GM12878 (cell line): ENCODE measurements at regions not wholly inside any gene's neighbourhood (a gene's known extent, or its start where the extent isn't known, plus 50 kb on each side); places are given as distances from the start of the nearest gene placed in this dataset.

Experiments used
- ATAC-seq: fragments of 200-7000 bp; cut with Tn5 transposase; 3 replicates; pipeline ENCODE4 v1.9.1; 2020; ENCODE audit warnings: mild to moderate bottlenecking, moderate library complexity
- BruUV-seq: library from RNA; stranded (reverse); fragments of 400-500 nt; replicated peaks from 2 replicates; lab custom pipeline; 2021; lab: Mats Ljungman, UMichigan
- CTCF ChIA-PET: fragments of 300-600 bp; sonication (Branson Sonifier 250); formaldehyde crosslinking; extraction: SDS; loops from one replicate; lab custom pipeline; 2021; ENCODE audit warnings: inconsistent platforms; lab: Yijun Ruan, JAX
- POLR2A ChIA-PET: fragments of 350-600 bp; formaldehyde crosslinking; extraction: SDS; loops from one replicate; lab custom pipeline; 2021; ENCODE audit warnings: inconsistent platforms; lab: Charles Lee
- RAD21 ChIA-PET: fragments of 300-600 bp; sonication (Branson Sonifier 250); formaldehyde crosslinking; loops from one replicate; lab custom pipeline; 2023; ENCODE audit warnings: antibody characterized with exemption; ENCODE audit not compliant: unreplicated experiment; lab: Charles Lee
- SMC1A ChIA-PET: fragments of 300-600 bp; sonication (Branson Sonifier 250); formaldehyde crosslinking; loops from one replicate; lab custom pipeline; 2023; ENCODE audit not compliant: unreplicated experiment, uncharacterized antibody; lab: Charles Lee
- DNase-seq: peaks from one replicate; pipeline ENCODE4 v3.0.0-alpha.2; 2011; ENCODE audit warnings: low read depth, low spot score
- FAIRE-seq: peaks from 3 replicates; lab custom pipeline; 2011; peaks lifted over from hg19 to GRCh38; lab: Jason Lieb, UNC
- H2AFZ ChIP-seq: 2 replicates; pipeline ENCODE4 v1.6.0; 2011; ENCODE audit warnings: low read depth, low read length, control low read depth; ENCODE audit not compliant: control insufficient read depth
- H3K27ac ChIP-seq: 2 replicates; pipeline ENCODE4 v1.5.1; 2011; ENCODE audit warnings: control low read depth; ENCODE audit not compliant: control insufficient read depth, insufficient read depth
- H3K27me3 ChIP-seq, 2 experiments: replicated peaks in 1 of 2; 2 replicates each; pipeline versions ENCODE4 v1.6.0 to v1.6.1; 2011; ENCODE audit warnings: low read length in 1 of 2; ENCODE audit not compliant: control insufficient read depth in 2 of 2, insufficient read depth in 2 of 2
- H3K36me3 ChIP-seq, 2 experiments: 2 replicates each; pipeline ENCODE4 v1.5.1; 2011; ENCODE audit warnings: low read length in 1 of 2; ENCODE audit not compliant: control insufficient read depth in 2 of 2, insufficient read depth in 2 of 2
- H3K4me1 ChIP-seq: 2 replicates; pipeline ENCODE4 v1.6.1; 2011; ENCODE audit warnings: mild to moderate bottlenecking, low read length, moderate library complexity, mixed read lengths; ENCODE audit not compliant: control insufficient read depth, insufficient read depth
- H3K4me2 ChIP-seq: 2 replicates; pipeline ENCODE4 v1.6.0; 2011; ENCODE audit warnings: control low read depth; ENCODE audit not compliant: control insufficient read depth, insufficient read depth
- H3K4me3 ChIP-seq: fragments of 200-600 bp; sonication (generic); 2 replicates; pipeline ENCODE4 v1.5.1; 2016
- H3K79me2 ChIP-seq: 2 replicates; pipeline ENCODE4 v1.6.0; 2011; ENCODE audit warnings: low read length; ENCODE audit not compliant: control insufficient read depth, insufficient read depth
- H3K9ac ChIP-seq: 2 replicates; pipeline ENCODE4 v1.8.0; 2011; ENCODE audit warnings: low read length, control low read depth, mixed read lengths; ENCODE audit not compliant: control insufficient read depth, insufficient read depth
- H3K9me3 ChIP-seq: replicated peaks from 3 replicates; pipeline ENCODE4 v1.5.1; 2011; ENCODE audit warnings: mild to moderate bottlenecking, low read length; ENCODE audit not compliant: control insufficient read depth, insufficient read depth
- H4K20me1 ChIP-seq: 2 replicates; pipeline ENCODE4 v1.6.0; 2011; ENCODE audit not compliant: control insufficient read depth, insufficient read depth
- BMI1 ChIP-seq: fragments of 450-650 bp; IDR thresholded peaks from 2 replicates; pipeline ENCODE4 v1.6.1; 2016; ENCODE audit warnings: mild to moderate bottlenecking, moderate library complexity, borderline replicate concordance
- CEBPB ChIP-seq, 2 experiments: fragments of 150-350 bp in 1 of 2; IDR thresholded peaks; 2 replicates each; pipeline ENCODE4 v1.6.1; 2012 to 2014; ENCODE audit warnings: low read depth in 2 of 2, low read length in 2 of 2, borderline replicate concordance in 1 of 2, inconsistent platforms in 1 of 2
- FOXM1 ChIP-seq: IDR thresholded peaks from 2 replicates; pipeline ENCODE4 v1.6.1; 2012; ENCODE audit warnings: low read depth, mild to moderate bottlenecking, inconsistent platforms, low read length, moderate library complexity
- HDAC6 ChIP-seq: fragments of 200-600 bp; sonication (generic); IDR thresholded peaks from one replicate; pipeline ENCODE4 v1.8.0; 2017; ENCODE audit warnings: antibody characterized with exemption; ENCODE audit not compliant: unreplicated experiment
- HDGF ChIP-seq: fragments of 450-650 bp; IDR thresholded peaks from 2 replicates; pipeline ENCODE4 v1.6.1; 2016; ENCODE audit warnings: antibody characterized with exemption
- KLF5 ChIP-seq: fragments of 450-650 bp; IDR thresholded peaks from 2 replicates; pipeline ENCODE4 v1.6.1; 2014; ENCODE audit warnings: mild to moderate bottlenecking; ENCODE audit not compliant: partially characterized antibody
- MXI1 ChIP-seq: fragments of 150-350 bp; IDR thresholded peaks from 2 replicates; pipeline ENCODE4 v1.6.1; 2011; ENCODE audit warnings: low read depth, mild to moderate bottlenecking, inconsistent platforms, low read length, improper control_type of control experiment
- POLR2A ChIP-seq: IDR thresholded peaks from 2 replicates; pipeline ENCODE4 v1.6.1; 2011; ENCODE audit warnings: low read depth, mild to moderate bottlenecking, low read length
- WGBS: methylation state at CpG from one replicate; pipeline ENCODE4 v1.1.6; 2016; ENCODE audit warnings: low lambda C conversion rate; ENCODE audit not compliant: insufficient replicate concordance, insufficient coverage; ENCODE audit errors: missing lambda C conversion rate; 5-methylcytosine and 5-hydroxymethylcytosine counted together
- in situ Hi-C: fragments of 300-500 bp; cut with MboI; formaldehyde crosslinking; loops from 9 replicates; pipeline ENCODE4 v1.14.3; 2018; ENCODE audit warnings: mixed read lengths
- intact Hi-C: fragments of 100-400 bp; cut with micrococcal nuclease; formaldehyde crosslinking; loops from one replicate; pipeline ENCODE4 v1.14.2; 2022; ENCODE audit not compliant: unreplicated experiment
- TF ChIP-seq, protein P1 (sequence below): fragments of 450-650 bp; IDR thresholded peaks from 2 replicates; pipeline ENCODE4 v1.6.1; 2016; ENCODE audit warnings: mild to moderate bottlenecking
- TF ChIP-seq, protein P2 (sequence below): IDR thresholded peaks from 2 replicates; pipeline ENCODE4 v1.6.1; 2012; ENCODE audit warnings: mild to moderate bottlenecking, low read depth, low read length

DNA sequence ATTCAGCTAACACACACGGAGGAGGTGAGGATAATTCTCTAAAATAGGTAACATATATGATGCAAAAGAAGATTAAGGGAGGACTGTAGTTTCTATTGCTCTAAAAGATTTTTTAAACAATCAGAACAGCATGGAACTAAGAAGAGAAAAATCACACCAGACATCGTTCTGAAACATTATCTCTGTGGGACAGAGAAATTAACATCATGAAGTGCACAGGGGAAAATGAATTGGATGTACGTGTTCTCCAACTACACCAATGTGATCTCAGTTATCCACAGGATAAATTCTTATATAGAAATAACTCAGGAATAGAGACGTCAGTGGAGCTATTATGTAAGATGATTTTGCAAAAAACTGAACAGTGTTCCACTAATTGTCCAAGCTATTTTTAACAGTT lies 614.1 kb upstream of the HS3ST1 start:
- WGBS: 18% methylated on average over 4 of the region's 4 CpGs
- no peak for DNase-seq
- RAD21 ChIA-PET: no interaction called here

More for the DNA sequence above, 614.1 kb upstream of the HS3ST1 start:
- H4K20me1 ChIP-seq: no peaks in the 10 kb centered on the region
- no peaks in the 10 kb centered on the region; the same call in 2 of the 3 replicates for H3K9me3 ChIP-seq
- no peaks in the 10 kb centered on the region for H3K36me3 ChIP-seq
- no peaks in the 10 kb centered on the region for H3K27me3 ChIP-seq
- no peak overlapping the region for H3K4me2 ChIP-seq
- no TSS peak for BruUV-seq
- no peaks in the 10 kb centered on the region for H3K4me1 ChIP-seq
- ATAC-seq (no peak), FAIRE-seq (no peak)
- H3K4me3 ChIP-seq: no peak overlapping the region
- H3K27ac ChIP-seq: no peak overlapping the region
- TF ChIP-seq MXI1 (no peak), FOXM1 (no peak), POLR2A (no peak), KLF5 (no peak), CEBPB (IDR thresholded peaks at IDR 0.05; ENCODE audit: borderline replicate concordance in 1 of 2, low read depth in 2 of 2, low read length in 2 of 2) (no peak), BMI1 (no peak), HDAC6 (no peak), HDGF (no peak)
- TF ChIP-seq, protein P1, sequence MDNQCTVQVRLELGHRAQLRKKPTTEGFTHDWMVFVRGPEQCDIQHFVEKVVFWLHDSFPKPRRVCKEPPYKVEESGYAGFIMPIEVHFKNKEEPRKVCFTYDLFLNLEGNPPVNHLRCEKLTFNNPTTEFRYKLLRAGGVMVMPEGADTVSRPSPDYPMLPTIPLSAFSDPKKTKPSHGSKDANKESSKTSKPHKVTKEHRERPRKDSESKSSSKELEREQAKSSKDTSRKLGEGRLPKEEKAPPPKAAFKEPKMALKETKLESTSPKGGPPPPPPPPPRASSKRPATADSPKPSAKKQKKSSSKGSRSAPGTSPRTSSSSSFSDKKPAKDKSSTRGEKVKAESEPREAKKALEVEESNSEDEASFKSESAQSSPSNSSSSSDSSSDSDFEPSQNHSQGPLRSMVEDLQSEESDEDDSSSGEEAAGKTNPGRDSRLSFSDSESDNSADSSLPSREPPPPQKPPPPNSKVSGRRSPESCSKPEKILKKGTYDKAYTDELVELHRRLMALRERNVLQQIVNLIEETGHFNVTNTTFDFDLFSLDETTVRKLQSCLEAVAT: no peak
- TF ChIP-seq, protein P2, sequence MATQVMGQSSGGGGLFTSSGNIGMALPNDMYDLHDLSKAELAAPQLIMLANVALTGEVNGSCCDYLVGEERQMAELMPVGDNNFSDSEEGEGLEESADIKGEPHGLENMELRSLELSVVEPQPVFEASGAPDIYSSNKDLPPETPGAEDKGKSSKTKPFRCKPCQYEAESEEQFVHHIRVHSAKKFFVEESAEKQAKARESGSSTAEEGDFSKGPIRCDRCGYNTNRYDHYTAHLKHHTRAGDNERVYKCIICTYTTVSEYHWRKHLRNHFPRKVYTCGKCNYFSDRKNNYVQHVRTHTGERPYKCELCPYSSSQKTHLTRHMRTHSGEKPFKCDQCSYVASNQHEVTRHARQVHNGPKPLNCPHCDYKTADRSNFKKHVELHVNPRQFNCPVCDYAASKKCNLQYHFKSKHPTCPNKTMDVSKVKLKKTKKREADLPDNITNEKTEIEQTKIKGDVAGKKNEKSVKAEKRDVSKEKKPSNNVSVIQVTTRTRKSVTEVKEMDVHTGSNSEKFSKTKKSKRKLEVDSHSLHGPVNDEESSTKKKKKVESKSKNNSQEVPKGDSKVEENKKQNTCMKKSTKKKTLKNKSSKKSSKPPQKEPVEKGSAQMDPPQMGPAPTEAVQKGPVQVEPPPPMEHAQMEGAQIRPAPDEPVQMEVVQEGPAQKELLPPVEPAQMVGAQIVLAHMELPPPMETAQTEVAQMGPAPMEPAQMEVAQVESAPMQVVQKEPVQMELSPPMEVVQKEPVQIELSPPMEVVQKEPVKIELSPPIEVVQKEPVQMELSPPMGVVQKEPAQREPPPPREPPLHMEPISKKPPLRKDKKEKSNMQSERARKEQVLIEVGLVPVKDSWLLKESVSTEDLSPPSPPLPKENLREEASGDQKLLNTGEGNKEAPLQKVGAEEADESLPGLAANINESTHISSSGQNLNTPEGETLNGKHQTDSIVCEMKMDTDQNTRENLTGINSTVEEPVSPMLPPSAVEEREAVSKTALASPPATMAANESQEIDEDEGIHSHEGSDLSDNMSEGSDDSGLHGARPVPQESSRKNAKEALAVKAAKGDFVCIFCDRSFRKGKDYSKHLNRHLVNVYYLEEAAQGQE: no peak
- ChIA-PET POLR2A (no interaction called here), CTCF (interaction anchor here (0.6 to 1.3 kb wide), 2 partner anchors 590 to 626 kb away, joined by 3 read pairs; no protein-coding TSS in a partner anchor), SMC1A (interaction anchor here (0.9 kb wide), 1 partner anchor 597 kb away, joined by 3 read pairs; no protein-coding TSS in a partner anchor)
- no peak overlapping the region for H3K9ac ChIP-seq
- H3K79me2 ChIP-seq: no peaks in the 10 kb centered on the region
- in situ Hi-C loops (no loop called here), intact Hi-C loops (no loop called here)
- H2AFZ ChIP-seq: no peak overlapping the region
